ENCODE measurements at regions not wholly inside any gene's neighbourhood (a gene's known extent, or its start where the extent isn't known, plus 50 kb on each side); places are given as distances from the start of the nearest gene placed in this dataset.
A peak's percentile ranks its signal among the peaks of the same experiment; 100 is the strongest.

GRCh38 chr9:30935730-30936129 is 1448.7 kb upstream of the ACO1 start:
- in situ Hi-C loops (cut with MboI) = no loop called here

More at GRCh38 chr9:30935730-30936129, 1448.7 kb upstream of the ACO1 start:
- RAD21 ChIA-PET (ENCODE audit: unreplicated experiment) = no interaction called here
- SMC1A ChIA-PET (ENCODE audit: uncharacterized antibody, unreplicated experiment) = interaction anchor here (0.6 to 0.7 kb wide), 2 partner anchors 60 to 700 kb away, joined by 3 to 4 read pairs; no protein-coding TSS in a partner anchor
- FAIRE-seq (no peak), DNase-seq (ENCODE audit: low read depth, low spot score) (no peak), ATAC-seq (peak; percentile 57)
- no peak overlapping the region for H3K4me3 ChIP-seq
- H3K79me2 ChIP-seq (ENCODE audit: control insufficient read depth, insufficient read depth, low read length) = no peaks in the 10 kb centered on the region
- no peaks in the 10 kb centered on the region for H4K20me1 ChIP-seq (ENCODE audit: control insufficient read depth, insufficient read depth)
- no peaks in the 10 kb centered on the region for H3K27me3 ChIP-seq (replicated peaks in 1 of 2; ENCODE audit: control insufficient read depth in 2 of 2, insufficient read depth in 2 of 2, low read length in 1 of 2)
- TF ChIP-seq TBL1XR1 (IDR thresholded peaks at IDR 0.05; ENCODE audit: low read depth, low read length) = no peak
- no peak for TF ChIP-seq IRF4 (IDR thresholded peaks at IDR 0.05; ENCODE audit: low read depth, low read length)
- TF ChIP-seq, protein P1, sequence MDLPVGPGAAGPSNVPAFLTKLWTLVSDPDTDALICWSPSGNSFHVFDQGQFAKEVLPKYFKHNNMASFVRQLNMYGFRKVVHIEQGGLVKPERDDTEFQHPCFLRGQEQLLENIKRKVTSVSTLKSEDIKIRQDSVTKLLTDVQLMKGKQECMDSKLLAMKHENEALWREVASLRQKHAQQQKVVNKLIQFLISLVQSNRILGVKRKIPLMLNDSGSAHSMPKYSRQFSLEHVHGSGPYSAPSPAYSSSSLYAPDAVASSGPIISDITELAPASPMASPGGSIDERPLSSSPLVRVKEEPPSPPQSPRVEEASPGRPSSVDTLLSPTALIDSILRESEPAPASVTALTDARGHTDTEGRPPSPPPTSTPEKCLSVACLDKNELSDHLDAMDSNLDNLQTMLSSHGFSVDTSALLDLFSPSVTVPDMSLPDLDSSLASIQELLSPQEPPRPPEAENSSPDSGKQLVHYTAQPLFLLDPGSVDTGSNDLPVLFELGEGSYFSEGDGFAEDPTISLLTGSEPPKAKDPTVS (IDR thresholded peaks at IDR 0.05; ENCODE audit: low read depth, low read length) = no peak
- no peak for TF ChIP-seq CREM (IDR thresholded peaks at IDR 0.05; ENCODE audit: low read depth)
- no peak for TF ChIP-seq GABPA (IDR thresholded peaks at IDR 0.05; ENCODE audit: low read depth)
- peak; percentile 78 for TF ChIP-seq SPI1 (IDR thresholded peaks at IDR 0.05; ENCODE audit: borderline replicate concordance, insufficient read depth, low read depth, low read length)
- no peak for TF ChIP-seq ASH2L (IDR thresholded peaks at IDR 0.05; ENCODE audit: borderline replicate concordance, low read depth)
- TF ChIP-seq, protein P2, sequence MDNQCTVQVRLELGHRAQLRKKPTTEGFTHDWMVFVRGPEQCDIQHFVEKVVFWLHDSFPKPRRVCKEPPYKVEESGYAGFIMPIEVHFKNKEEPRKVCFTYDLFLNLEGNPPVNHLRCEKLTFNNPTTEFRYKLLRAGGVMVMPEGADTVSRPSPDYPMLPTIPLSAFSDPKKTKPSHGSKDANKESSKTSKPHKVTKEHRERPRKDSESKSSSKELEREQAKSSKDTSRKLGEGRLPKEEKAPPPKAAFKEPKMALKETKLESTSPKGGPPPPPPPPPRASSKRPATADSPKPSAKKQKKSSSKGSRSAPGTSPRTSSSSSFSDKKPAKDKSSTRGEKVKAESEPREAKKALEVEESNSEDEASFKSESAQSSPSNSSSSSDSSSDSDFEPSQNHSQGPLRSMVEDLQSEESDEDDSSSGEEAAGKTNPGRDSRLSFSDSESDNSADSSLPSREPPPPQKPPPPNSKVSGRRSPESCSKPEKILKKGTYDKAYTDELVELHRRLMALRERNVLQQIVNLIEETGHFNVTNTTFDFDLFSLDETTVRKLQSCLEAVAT (IDR thresholded peaks at IDR 0.05) = no peak
- no TSS peak for BruUV-seq (replicated peaks)
- CTCF ChIA-PET = no interaction called here
- no peaks in the 10 kb centered on the region for H3K9me3 ChIP-seq (replicated peaks; ENCODE audit: control insufficient read depth, insufficient read depth, low read length)
- H2AFZ ChIP-seq (ENCODE audit: control insufficient read depth, low read depth, low read length) = no peak overlapping the region
- no peaks in the 10 kb centered on the region for H3K4me1 ChIP-seq (ENCODE audit: control insufficient read depth, insufficient read depth, low read length)
- H3K36me3 ChIP-seq (ENCODE audit: control insufficient read depth in 2 of 2, insufficient read depth in 2 of 2, low read length in 1 of 2) = no peaks in the 10 kb centered on the region
- H3K27ac ChIP-seq (ENCODE audit: control insufficient read depth, insufficient read depth) = no peak overlapping the region
- POLR2A ChIA-PET = no interaction called here
- intact Hi-C loops (cut with micrococcal nuclease; ENCODE audit: unreplicated experiment) = no loop called here
- no peak overlapping the region for H3K4me2 ChIP-seq (ENCODE audit: control insufficient read depth, insufficient read depth)
- H3K9ac ChIP-seq (ENCODE audit: control insufficient read depth, insufficient read depth, low read length) = no peak overlapping the region
